ENCODE measurements at regions not wholly inside any gene's neighbourhood (a gene's known extent, or its start where the extent isn't known, plus 50 kb on each side); places are given as distances from the start of the nearest gene placed in this dataset.

DNA sequence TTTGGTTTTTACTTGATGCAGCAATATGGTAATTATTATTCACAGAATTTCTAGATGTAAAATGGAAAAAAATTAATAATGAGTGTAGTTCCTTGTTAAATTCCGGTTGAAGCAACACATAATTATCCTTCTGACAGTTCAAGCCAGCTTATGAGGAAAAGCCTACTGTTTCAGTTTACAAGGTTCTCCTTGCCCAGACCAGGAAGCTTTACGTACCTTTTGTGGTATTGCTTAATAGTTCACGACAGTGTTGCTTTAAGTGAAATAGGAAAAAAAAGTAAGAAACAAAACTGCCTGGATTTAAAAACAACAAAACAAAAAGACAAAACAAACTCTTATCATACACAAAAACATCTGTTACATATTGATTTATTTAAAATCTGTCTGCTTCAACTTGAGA lies 547.3 kb upstream of the C9orf72 start:
- DNase-seq = no peak
- H3K9ac ChIP-seq (ENCODE audit: low read length) = no peak overlapping the region
- no peaks in the 10 kb centered on the region for H3F3A ChIP-seq (ENCODE audit: insufficient read depth, low read length)
- H3K4me1 ChIP-seq (ENCODE audit: low read length) = no peaks in the 10 kb centered on the region
- no peaks in the 10 kb centered on the region for H3K79me2 ChIP-seq (ENCODE audit: low read length)
- H3K27me3 ChIP-seq (replicated peaks; ENCODE audit: insufficient read depth, low read length) = no peaks in the 10 kb centered on the region
- H3K4me3 ChIP-seq (ENCODE audit: low read length) = no peak overlapping the region
- H4K20me1 ChIP-seq (ENCODE audit: insufficient read depth, low read length) = no peaks in the 10 kb centered on the region
- H2AFZ ChIP-seq (ENCODE audit: low read length) = no peak overlapping the region
- no peak overlapping the region for H3K4me2 ChIP-seq (ENCODE audit: low read depth, low read length)
- H3K9me2 ChIP-seq (replicated peaks; ENCODE audit: insufficient read depth, low read length) = no peaks in the 10 kb centered on the region
- H3K27ac ChIP-seq (ENCODE audit: low read length) = no peak overlapping the region
- no peaks in the 10 kb centered on the region for H3K9me3 ChIP-seq (replicated peaks; ENCODE audit: insufficient read depth, low read length)
- TF ChIP-seq, protein P1, sequence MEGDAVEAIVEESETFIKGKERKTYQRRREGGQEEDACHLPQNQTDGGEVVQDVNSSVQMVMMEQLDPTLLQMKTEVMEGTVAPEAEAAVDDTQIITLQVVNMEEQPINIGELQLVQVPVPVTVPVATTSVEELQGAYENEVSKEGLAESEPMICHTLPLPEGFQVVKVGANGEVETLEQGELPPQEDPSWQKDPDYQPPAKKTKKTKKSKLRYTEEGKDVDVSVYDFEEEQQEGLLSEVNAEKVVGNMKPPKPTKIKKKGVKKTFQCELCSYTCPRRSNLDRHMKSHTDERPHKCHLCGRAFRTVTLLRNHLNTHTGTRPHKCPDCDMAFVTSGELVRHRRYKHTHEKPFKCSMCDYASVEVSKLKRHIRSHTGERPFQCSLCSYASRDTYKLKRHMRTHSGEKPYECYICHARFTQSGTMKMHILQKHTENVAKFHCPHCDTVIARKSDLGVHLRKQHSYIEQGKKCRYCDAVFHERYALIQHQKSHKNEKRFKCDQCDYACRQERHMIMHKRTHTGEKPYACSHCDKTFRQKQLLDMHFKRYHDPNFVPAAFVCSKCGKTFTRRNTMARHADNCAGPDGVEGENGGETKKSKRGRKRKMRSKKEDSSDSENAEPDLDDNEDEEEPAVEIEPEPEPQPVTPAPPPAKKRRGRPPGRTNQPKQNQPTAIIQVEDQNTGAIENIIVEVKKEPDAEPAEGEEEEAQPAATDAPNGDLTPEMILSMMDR (IDR thresholded peaks at IDR 0.05; ENCODE audit: low read length) = no peak
- TF ChIP-seq EZH2 (optimal IDR thresholded peaks at IDR 0.05; ENCODE audit: low read depth, low read length) (no peak), EZH2phosphoT487 (IDR thresholded peaks at IDR 0.05; ENCODE audit: low read length) (no peak)
- H3K36me3 ChIP-seq (replicated peaks; ENCODE audit: insufficient read depth, low read length) = no peaks in the 10 kb centered on the region

DNA sequence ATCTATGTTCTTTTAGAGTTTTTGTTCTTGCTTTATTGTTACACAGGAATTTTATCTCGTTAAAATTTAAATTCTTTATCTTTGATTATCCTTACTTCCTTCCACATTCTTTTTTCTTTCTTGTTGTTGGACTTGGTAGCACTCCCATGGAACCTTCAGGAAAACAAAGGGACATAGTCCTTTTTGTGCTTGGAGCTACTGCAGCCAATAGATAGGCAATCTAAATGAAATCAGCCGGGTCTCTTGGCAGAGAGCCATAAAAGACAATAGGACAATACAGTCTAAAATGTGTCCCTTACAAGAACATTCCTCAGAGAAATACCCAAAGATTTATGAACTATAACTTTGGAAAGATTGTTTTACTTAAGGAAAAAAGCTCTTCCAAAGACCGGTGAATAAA lies 548.1 kb upstream of the C9orf72 start:
- H2AFZ ChIP-seq (ENCODE audit: low read length) = no peak overlapping the region
- H3K9me3 ChIP-seq (replicated peaks; ENCODE audit: insufficient read depth, low read length) = no peaks in the 10 kb centered on the region
- no peak overlapping the region for H3K9ac ChIP-seq (ENCODE audit: low read length)
- H3K4me1 ChIP-seq (ENCODE audit: low read length) = no peaks in the 10 kb centered on the region
- H3K27me3 ChIP-seq (replicated peaks; ENCODE audit: insufficient read depth, low read length) = no peaks in the 10 kb centered on the region
- no peaks in the 10 kb centered on the region for H3K9me2 ChIP-seq (replicated peaks; ENCODE audit: insufficient read depth, low read length)
- H3K4me2 ChIP-seq (ENCODE audit: low read depth, low read length) = no peak overlapping the region
- TF ChIP-seq, protein P1 (IDR thresholded peaks at IDR 0.05; ENCODE audit: low read length) = no peak
- TF ChIP-seq EZH2phosphoT487 (IDR thresholded peaks at IDR 0.05; ENCODE audit: low read length) (no peak), EZH2 (optimal IDR thresholded peaks at IDR 0.05; ENCODE audit: low read depth, low read length) (no peak)
- no peak for DNase-seq
- H4K20me1 ChIP-seq (ENCODE audit: insufficient read depth, low read length) = no peaks in the 10 kb centered on the region
- no peaks in the 10 kb centered on the region for H3K36me3 ChIP-seq (replicated peaks; ENCODE audit: insufficient read depth, low read length)
- H3F3A ChIP-seq (ENCODE audit: insufficient read depth, low read length) = no peaks in the 10 kb centered on the region
- H3K79me2 ChIP-seq (ENCODE audit: low read length) = no peaks in the 10 kb centered on the region
- no peak overlapping the region for H3K27ac ChIP-seq (ENCODE audit: low read length)
- no peak overlapping the region for H3K4me3 ChIP-seq (ENCODE audit: low read length)

DNA sequence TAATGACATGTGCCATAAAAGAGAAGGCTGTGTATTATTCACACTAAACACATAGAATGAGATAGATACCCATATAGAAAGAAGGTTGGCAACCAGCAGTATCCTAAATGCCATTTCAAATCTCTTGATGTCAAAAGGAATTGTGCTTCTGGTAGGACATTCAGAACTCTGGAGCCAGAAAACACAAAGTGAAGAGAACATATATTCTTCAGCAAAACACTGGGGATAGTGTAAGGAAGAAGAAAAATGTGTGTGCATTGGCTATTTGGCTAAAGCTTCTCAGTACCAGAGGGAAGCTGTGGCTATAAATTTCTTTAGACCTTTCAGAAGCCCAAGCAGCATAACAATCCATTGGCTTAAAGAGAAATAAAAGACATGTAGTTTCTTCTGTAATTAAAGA lies 551.6 kb upstream of the C9orf72 start:
- H3K27me3 ChIP-seq (replicated peaks; ENCODE audit: insufficient read depth, low read length) = no peaks in the 10 kb centered on the region
- H3K79me2 ChIP-seq (ENCODE audit: low read length) = no peaks in the 10 kb centered on the region
- H3K9me2 ChIP-seq (replicated peaks; ENCODE audit: insufficient read depth, low read length) = no peaks in the 10 kb centered on the region
- no peak overlapping the region for H3K9ac ChIP-seq (ENCODE audit: low read length)
- no peaks in the 10 kb centered on the region for H3K4me1 ChIP-seq (ENCODE audit: low read length)
- no peak overlapping the region for H3K4me2 ChIP-seq (ENCODE audit: low read depth, low read length)
- no peak overlapping the region for H3K27ac ChIP-seq (ENCODE audit: low read length)
- H3K9me3 ChIP-seq (replicated peaks; ENCODE audit: insufficient read depth, low read length) = no peaks in the 10 kb centered on the region
- no peaks in the 10 kb centered on the region for H3F3A ChIP-seq (ENCODE audit: insufficient read depth, low read length)
- DNase-seq = no peak
- H4K20me1 ChIP-seq (ENCODE audit: insufficient read depth, low read length) = no peaks in the 10 kb centered on the region
- H2AFZ ChIP-seq (ENCODE audit: low read length) = no peak overlapping the region
- H3K36me3 ChIP-seq (replicated peaks; ENCODE audit: insufficient read depth, low read length) = no peaks in the 10 kb centered on the region
- TF ChIP-seq, protein P1 (IDR thresholded peaks at IDR 0.05; ENCODE audit: low read length) = no peak
- TF ChIP-seq EZH2 (optimal IDR thresholded peaks at IDR 0.05; ENCODE audit: low read depth, low read length) = no peak
- no peak for TF ChIP-seq EZH2phosphoT487 (IDR thresholded peaks at IDR 0.05; ENCODE audit: low read length)
- no peak overlapping the region for H3K4me3 ChIP-seq (ENCODE audit: low read length)
